Embryonic facial prominence (tissue), 1 donor: ENCODE measurements at regions not wholly inside any gene's neighbourhood (a gene's known extent, or its start where the extent isn't known, plus 50 kb on each side); places are given as distances from the start of the nearest gene placed in this dataset.

ENCODE experiments used
- DNase-seq: peaks from one replicate; pipeline ENCODE4 v3.0.0-alpha.2; 2016; ENCODE audit errors: extremely low spot score

DNA sequence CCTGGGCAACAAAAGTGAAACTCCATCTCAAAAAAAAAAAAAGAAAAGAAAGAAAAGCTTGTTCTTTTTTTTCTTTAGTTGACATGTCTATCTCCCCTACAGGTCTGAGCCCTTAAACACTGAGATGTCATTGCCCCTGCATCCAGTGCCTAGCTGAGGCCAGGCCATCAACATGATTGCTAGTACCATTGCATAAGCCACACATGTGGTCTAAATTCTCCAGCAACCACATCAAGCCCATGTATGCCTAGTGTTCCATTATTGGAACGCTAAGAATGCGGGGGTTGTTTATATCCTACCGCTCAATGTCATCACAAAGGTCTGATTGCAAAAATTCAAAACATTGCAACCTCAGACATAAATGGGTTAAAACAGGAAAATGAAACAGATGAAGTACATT, 62.7 kb downstream of the NPTX2 start:
- DNase-seq = no peak

DNA sequence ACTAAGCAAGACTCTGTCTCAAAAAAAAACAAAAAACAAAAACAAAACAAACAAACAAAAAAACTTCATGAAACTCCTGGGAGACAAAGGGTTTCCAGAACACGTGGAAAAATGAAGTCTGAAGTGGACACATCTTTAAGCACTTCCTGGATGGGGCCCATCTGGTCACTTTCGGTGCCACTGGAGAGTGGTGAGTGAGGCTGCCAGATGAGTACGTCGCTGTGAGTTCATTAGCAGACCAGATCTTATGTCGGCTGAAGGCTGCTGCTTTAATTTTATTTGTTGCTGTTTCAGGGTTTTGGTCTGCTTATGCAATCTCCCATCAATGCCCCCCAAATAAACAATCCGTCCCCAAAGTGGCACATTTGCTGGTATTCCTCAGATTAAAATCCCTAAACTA, 64.4 kb downstream of the NPTX2 start:
- no peak for DNase-seq

DNA sequence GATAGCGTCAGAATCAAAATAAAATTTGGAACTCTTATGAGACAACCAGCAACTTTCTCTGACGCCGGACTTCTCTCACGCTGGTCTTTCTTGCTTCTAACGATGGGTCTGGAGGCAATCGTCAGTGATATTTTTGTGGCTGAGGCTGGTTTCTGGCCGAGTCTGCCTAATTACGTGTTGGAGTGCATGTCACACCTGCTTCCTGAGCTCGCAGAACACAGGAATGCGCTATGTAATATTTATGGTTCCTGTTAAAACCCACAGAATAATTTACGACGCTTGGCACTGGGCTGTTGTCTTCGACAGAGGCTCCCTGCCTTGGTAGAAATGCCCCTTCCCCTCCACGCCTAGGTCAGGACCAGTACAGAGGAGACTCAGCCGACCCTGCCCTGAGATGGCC, 64.9 kb downstream of the NPTX2 start:
- no peak for DNase-seq

DNA sequence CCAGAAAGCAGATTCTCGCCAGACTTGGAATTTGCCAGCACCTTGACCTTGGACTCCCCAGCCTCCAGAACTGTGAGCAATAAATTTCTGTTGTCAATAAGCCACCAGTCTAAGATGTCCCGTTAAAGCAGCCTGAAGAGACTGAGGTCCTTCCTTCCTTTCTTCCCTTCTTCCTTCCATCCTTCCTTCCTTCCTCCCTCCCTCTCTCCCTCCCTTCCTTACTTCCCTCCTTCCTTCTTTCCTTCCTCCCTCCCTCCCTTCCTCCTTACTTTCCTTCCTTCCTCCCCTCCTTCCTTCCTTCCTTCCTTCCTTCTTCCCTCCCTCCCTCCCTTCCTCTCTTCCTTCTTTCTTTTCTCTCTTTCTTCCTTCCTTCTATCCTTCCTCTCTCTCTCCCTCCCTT, 66.4 kb downstream of the NPTX2 start:
- DNase-seq = no peak

DNA sequence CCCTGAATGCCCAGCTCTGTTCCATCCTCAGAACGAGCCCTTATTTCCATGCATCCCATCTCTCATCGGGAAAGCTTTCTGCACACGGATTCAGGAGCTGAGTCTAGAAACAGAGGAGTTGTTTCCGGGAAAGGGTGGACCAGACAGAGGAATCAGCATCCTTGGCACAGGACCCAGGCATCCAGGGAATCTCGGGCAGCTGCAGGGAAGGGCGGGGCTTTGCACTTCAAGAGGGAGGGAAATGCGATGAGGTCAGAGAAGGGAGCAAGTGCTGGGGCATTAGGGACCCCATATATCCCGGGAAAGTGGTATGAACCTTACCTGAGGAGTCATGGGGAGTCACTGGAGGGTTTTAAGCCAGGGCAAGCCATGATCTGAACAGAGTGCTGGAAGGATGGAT, 68.5 kb downstream of the NPTX2 start:
- DNase-seq = no peak

DNA sequence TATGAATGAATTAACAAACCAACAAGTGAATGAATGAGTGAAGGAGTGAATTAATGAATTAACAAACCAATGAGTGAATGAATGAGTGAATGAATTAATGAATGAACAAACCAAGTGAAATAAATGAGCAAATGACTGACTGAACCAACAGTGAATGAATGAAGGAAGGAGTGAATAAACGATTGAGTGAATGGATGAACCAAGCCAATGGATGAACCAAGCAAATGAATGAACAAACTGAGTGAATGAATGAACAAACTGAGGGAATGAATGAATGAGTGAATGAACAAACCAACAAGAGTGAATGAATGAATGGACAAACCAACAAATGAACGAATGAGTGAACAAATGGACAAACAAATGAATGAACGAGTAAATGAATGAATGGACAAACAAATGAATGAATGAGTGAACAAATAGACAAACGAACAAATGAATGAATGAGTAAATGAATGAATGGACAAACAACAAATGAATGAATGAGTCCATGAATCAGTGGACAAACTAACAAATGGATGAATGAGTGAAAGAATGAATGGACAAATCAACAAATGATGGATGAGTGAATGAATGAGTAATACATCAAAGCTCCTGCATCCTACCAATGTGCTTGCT, 69.5 kb downstream of the NPTX2 start:
- DNase-seq = no peak

DNA sequence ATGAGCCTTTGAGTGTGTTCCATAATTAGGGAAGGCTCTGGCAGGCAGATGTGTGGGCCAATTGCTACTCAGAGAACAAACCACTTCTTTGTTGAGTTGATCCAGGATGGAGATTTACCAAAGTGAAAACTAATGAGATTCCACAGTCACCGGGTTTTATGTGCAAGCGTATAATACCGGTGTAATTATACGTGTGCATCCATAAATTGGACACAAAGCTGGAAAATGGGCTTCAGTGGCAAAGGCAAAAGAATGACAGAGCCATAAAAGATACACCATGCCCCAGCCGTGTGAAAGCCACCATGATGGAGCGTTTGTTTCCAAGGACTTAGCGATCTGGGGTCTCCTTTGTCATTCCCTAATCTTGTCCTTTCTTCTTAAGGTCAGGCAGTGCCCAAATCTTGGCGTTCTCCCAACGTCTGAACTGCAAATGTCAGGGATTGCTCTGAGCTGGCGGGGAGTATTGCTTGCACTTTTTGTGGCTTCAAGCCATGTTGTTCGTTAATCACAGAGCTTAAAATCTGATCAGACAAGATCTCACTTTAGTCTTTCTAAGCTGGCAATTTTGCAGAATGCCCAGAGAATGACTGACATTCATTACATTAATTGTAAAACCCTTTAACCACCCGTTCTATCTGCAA, 70.1 kb downstream of the NPTX2 start:
- no peak for DNase-seq

DNA sequence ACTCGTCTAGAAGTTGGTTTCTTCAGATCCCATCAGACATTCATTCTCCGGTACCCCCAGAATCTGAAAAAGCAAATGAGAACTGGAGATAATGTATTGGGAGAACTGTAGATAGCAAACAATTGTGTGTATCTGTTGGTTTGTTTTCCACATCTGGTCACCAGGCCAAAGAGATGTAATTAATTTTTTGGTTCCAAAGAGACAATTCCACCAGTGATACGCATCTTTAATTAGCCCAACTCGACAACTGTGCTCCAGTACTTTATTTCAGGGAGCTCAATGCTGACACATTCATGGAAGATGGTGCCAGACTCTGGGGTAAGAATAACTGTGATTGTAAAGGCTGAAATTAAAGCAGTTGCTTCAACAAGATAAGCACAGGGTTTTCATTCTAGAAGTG, 74.5 kb downstream of the NPTX2 start:
- DNase-seq = no peak

DNA sequence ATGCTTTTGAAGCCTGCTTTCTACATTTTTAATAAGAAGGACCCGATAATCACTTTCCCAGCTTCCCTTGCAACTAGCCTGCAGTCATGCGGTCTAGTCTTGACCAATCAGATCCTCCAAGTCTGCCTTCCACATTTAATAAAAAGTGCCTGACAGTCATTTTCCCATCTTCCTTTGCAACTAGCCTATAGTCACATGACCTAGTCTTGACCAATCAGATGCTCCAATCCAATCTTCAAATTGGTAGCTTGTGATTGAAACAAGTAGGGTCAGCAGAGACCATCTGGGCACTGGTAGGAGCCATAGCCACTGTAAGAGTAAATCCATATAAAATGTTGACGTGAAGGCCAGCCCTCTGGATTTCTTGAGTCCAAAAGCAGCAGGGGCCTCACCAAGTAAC, 80.0 kb downstream of the NPTX2 start:
- DNase-seq = no peak

DNA sequence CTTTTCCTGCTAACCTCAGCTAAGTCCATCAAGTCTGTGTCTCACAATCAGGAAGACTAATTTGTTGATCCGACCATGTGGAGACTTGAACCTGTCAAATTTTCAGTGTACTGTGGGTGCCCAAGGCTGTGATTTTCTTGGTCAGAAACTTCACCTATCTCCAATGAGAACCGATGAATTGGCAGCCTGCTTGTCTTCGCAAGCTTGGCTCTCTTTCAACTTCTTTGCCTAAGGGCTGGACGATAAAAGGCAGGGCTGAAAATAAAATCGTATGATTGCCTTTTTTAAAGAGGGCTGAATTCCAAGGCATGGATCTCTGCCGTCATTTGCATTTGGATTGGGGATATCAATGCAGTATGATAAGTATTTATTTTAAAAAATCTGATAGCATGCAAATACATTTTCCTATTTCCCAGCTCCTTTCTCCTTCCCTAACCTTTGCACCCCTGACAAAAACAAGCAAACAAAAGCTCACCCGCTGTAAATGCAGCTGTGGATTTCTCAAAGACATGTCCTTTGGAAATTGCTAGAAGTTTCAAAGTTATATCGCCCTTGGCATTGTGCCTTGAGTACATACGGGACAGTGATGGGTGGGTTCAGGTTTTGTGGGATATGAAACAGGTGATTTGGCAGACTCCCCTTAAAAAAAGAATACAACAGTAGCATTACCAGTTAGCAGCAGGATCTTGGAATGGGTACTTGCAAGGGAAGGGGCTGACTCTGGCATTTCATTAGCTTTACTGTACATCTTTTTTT, 80.6 kb downstream of the NPTX2 start:
- DNase-seq = no peak

DNA sequence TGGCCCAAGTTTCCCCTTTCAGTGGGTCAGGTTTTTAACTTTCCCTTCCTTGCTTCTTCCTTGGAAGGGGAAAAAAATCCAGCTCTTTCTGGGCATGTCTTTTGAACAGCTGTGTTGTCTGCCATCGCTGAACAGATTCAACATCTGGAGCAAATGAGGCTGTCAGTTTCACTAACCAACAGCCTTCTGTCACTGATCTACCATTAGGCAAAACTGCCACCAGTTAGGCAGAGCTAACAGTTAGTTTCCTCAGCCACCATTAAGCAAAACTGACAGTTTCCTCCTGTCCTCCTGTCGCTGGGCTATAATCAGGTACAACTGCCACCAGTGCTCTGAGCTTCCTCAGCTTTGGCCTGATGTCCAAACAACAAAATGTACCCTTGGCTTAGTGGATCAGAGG, 81.9 kb downstream of the NPTX2 start:
- no peak for DNase-seq

DNA sequence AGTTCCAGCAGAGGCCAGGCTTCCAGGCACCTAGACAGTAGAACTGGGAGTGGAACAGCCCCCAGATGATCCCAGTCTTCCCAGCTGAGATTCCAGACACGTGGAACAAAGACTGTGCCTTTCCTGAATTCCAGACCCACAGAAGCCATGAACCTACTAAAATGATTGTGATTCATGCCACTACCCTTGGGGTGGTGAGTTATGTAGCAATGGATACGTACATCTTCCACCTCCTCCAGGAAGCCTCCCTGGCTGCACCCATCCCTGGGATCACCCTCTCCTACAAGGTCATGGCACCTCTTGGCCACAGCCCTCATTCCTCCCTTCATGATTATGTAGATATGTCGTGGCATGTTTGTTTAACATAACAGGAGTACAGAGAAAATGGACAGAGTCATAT, 83.4 kb downstream of the NPTX2 start:
- DNase-seq = no peak

DNA sequence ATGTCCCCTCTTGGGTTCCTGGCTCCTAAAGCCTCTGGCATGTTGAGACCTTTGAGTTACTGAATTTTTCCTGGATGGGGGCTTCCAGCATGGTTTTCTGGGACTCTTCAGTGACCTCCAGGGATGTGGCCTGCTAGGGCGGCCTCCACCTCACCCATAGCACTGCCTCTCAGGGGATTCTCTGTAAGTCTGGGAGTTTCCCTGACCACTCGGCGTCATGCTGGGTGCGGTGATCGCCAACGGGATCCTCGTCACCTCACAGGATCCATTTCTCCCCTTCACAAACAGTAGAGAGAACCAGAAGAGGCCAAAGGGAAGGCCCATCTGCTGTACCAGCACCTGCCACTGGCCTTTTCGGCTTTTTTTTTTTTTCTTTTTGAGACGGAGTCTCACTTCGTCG, 84.3 kb downstream of the NPTX2 start:
- DNase-seq = no peak

DNA sequence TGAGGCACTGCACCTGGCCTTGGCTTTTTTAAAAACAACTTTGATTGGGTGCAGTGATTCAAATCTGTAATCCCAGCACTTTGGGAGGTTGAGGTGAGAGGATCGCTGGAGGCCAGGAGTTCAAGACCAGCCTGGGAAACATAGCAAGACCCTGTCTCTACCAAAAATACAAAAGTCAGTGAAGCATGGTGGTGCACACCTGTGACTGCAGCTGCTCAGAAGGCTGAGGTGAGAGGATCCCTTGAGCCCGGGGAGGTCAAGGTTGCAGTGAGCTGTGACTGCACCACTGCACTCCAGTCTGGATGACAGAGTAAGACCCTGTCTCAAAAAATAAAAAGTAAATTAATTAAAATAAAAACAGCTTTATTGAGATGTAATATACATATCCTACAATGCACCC, 84.9 kb downstream of the NPTX2 start:
- DNase-seq = no peak

DNA sequence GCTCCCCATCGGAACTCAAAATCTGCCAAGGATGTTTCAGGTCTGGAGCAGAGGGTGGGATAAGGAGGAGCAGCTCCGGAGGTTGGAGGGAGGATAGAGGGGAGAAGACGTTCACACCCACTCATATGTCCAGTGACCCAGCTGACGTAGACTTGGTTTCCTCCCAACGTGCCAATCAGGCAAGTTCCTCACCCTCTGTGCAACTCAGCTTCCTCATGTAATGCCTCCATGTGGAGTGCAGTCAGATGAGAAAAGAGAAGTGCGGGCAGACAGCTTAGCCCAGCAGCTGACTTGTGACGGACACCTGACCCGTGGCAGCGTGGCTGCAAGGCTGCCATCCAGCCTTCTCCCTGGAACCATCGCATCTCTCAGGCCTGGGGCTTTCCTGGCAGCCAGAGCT, 86.8 kb downstream of the NPTX2 start:
- DNase-seq = no peak

DNA sequence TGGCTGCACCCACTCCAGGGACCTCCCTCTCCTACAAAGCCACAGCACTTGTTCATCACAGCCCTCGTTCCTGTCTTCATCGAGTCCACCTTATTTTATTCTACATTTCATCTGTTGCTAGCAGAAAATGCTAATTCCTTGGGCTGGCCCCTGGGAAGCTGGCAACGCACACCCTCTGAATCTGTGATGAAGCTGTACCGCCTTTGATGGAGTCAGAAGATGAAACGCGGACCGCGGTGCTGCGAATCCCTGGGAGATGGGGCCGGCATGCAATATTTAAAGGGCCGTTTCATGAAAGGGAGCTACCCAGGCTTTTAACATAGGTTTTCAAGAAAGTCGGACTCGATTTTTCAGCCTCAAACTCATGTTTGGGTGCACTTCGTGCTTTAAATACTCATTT, 88.5 kb downstream of the NPTX2 start:
- DNase-seq = no peak

DNA sequence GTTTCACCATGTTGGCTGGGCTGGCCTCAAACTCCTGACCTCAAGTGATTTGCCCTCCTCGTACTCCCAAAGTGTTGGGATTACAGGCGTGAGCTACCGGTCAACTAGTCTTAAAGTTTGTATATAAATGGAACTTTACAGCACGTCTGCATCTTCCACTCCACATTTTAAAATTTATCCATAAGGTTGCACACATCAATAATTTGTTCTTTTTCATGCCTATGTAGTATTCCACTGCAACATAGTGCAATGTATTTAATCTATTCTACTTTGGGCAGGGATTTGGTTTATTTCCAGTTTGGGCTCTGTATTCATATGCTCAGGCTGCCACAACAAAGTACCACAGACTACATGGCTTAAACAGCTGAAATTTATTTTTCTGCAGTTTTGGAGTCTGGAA, 90.0 kb downstream of the NPTX2 start:
- DNase-seq = no peak

DNA sequence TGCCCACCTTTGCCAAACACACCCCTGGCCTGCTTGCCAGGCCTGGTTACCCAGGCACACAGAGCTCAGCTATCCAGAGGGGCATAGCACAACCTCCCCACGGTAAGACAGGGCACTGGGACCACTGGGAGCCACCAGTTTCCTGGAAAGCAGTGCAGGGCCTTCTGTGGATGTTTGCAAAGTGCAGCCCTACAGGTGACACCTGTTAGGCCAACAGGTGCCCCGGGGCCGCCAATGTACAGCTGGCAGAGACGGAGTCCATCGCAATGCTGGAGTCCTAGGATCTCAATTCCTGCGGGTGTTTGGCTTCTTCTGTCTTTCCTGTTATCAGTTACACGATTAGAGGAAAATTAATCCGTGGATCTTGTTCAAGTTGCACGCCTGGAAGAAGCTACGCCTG, 94.9 kb downstream of the NPTX2 start:
- DNase-seq = no peak

DNA sequence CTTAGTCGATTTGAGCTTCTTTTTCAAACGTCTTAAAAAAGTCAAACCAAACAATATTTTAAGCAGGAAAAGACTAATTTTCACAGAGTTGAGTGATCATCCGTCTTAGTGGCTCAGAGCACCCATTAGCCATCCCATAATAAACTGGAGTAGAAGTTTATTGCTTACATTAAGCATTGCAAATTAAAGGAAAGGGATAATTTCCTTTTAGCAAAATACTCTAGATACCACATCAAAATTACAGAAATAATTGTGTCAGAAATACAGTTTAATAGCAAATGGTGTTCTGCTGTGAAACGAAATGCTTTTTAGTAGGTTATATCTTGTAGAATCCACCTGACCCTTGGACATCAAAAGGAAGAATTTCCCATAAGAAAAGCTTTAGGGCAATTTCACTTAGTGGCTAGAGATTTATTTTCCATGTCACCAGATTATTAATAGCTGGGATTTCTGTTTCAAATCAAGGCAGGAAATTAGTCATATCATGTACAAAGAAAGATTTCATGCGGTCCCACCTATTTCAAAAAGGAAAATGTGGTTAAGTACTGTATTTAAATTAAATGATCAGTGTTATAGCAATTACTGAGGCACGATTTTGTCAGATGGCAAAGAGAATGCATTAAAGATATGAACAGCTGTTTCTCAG, 96.2 kb downstream of the NPTX2 start:
- no peak for DNase-seq

DNA sequence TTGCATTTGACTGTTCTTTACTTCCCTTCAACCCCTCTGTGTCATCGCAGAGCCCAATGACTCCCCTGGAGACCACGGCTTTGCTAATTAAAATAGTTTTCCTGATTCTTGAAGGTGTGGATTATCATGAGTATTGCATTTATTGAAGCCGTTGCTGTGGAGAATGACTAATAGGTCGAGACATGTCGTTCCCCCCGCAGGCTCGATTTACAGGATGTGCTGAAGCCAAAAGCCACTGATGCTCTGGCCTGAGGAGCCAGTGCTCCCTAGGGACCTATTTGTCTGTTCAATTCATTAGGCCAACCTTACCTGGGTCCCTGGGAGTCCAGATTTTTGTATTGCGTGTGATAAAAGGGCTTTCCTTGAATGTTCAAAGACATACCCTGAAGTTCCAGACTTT, 102.3 kb downstream of the NPTX2 start:
- DNase-seq = no peak

DNA sequence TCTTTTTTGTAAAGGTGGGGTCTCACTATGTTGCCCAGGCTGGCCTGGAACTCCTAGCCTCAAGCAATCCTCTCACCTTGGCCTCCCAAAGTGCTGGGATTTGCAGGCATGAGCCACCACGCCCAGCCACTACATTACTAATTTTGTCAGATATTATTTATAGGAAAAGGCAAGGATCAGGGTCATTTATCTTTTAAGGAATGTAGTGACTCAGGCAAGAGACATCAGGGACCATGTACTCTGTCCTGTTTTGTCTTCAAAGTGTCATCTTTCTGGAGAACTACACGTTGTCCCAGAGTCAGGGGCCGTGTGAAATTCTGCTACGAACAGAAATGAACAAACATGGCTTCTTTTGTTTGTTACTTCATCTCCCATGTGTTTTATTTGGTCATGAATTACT, 105.3 kb downstream of the NPTX2 start:
- DNase-seq = no peak

DNA sequence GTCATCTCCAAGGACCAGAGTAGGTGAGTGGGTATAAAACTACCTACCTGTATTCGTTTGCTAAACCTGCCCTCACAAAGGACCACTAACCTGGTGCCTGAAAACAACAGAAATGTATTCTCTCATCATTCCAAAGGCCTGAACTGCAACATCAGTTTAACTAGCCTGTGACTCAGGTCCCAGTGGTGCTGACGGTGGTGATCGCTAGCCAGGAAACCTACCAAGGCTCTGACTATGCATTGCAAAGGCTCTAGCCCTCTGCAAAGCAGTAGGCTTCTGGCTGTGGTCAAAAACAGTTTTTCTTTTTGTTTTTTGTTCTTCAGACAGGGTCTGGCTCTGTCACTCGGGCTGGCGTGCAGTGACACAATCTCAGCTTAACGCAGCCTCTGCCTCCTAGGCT, 107.5 kb downstream of the NPTX2 start:
- no peak for DNase-seq

DNA sequence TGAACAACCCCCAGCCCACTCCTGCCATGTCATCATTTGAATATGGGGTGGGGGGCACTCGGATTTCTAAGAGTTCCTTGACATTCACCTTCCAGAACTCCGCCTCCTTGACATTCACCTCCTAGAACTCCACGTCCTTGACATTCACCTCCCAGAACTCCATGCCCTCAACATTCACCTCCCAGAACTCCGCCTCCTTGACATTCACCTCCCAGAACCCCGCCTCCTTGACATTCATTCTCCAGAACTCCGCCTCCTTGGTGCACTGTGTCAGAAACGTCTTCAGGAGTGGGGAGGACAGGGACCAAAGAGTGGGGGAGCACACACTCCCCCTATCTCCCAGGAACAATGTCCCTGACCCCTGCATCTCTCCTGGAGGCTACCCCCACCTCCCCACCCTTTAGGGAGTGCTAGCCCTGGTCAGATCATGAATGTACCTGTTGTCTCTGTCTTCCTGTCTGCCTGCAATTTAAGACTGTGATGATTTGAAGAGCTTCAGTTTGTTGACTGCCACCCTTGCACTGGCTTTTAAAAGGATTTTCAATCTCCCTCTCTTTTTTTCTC, 110.1 kb downstream of the NPTX2 start:
- DNase-seq = no peak
